Esophagus mucosa (tissue), 1 donor: ENCODE measurements at regions not wholly inside any gene's neighbourhood (a gene's known extent, or its start where the extent isn't known, plus 50 kb on each side); places are given as distances from the start of the nearest gene placed in this dataset.

Experiments
- ATAC-seq: fragments of 200-7000 bp; cut with Tn5 transposase; one replicate; pipeline ENCODE4 v1.9.1; 2020
- donor health status: DM: yes; HTN: yes; CAD: no.

DNA sequence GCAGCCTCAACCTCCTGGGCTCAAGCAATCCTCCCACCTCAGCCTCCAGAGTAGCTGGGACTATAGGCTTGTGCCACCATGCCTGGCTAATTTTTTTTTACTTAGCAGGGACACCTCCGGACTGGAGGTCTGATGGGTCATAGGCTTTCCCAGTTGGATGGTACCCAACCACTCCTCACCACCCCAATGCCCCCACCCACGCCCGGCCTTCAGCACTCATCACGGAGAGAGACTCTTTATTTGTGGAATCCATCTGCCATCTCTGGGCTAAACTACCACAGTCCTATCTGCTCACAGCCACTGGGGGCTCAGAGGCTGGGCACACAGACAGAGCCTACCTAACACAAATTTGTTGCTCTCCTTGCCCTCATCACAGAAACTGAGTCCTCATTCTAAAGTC is 58.3 kb upstream of the STXBP1 start:
- ATAC-seq = no peak

DNA sequence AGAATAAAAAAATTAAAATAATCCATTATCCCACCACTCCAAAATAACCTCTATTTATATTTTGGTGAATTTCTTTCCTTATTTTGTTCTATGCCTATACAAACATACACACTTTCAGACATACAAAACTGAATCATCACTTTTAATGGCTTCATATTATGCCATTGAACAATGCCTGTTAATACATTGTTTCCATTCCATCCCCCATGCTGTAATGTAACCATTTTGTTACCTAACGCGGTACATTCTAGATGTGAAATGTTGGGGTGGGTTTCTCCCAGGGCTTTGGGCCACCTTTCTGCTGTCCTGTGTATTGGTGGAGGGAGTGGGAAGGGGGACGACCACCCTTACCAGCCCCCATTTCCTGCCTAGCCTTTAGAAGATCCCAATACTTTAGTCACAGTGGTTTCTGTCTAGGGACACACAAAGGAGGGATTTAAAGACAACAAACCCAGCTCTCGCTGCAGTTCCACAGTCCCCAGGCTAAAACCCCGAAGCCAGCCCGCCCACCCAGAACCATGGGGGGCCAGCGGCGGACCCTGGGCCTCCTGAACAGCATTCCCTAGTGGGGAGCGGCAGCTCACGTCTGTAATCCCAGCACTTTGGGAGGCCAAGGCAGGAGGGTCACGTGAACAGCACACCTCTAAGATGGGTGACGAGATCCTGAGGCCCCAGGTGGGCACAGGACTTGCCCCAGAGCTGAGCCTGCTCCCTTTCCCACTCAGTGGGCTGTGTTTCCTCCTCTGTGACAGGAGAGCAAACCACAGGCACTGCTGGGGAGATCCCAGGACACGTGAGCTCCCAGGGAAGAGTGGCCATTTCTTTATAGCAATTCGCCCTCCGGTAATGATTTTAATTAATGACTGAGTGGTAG is 56.9 kb upstream of the STXBP1 start:
- peak; percentile 9 for ATAC-seq

DNA sequence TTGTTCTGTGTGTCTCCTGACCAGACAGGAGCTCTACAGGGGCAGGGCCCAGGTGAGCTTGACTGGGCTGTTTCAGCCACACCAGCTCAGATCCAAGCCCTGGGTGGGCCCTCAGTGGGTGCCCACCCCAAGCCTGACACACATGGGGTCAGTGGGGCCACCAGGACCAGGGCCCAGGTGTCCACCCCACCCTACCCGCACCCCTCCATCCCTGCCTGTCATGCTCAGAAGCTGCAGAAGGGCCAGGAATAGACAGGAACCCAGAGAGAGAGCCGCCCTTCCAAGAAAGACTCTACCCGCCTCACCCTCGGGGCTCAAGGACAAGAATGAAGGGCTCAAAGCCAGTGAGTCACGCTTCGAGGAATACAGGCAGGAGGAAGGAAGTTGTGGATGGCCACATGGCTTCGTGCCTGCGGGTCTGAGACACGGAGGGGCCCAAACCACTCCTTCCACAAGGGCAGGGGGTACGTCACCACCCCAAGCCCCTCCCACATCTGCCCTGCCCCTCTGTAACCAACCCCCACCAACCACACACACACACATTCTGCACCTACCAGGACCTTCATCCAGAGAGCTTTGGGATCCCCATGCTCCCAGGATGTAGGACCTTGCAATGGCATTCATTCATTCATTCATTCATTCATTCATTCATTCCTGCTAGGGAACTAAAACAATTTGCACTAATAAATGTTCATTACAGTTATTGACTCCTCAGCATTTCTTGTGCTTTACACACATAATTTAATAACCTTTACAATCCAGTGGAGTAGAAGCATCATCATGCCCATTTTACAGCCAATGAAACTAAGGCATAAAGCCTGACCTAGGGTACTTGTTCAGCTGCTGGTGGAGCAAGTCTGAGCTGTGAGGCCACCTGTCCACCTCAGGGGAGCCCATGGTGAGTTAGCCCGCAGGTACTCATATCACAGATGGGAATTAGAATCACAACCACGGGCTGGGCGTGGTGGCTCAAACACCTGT is 55.9 kb upstream of the STXBP1 start:
- ATAC-seq = peak; percentile 83

DNA sequence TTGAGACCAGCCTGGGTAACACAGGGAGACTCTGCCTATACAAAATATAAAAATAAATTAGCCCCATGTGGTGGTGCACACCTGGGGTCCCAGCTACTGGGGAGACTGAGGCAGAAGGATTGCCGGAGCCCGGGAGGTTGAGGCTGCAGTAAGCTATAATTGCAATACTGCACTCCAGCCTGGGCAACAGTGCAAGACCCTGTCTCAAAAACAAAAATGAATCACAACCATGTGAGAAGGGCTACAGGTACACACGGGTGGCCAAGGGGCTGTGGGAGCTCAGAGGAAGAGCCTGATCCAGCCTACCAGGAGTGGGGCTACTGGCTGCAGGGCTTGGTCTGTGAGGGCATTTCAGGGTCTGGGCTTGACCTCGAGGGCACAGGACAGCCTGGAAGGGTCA is 55.2 kb upstream of the STXBP1 start:
- ATAC-seq = no peak

DNA sequence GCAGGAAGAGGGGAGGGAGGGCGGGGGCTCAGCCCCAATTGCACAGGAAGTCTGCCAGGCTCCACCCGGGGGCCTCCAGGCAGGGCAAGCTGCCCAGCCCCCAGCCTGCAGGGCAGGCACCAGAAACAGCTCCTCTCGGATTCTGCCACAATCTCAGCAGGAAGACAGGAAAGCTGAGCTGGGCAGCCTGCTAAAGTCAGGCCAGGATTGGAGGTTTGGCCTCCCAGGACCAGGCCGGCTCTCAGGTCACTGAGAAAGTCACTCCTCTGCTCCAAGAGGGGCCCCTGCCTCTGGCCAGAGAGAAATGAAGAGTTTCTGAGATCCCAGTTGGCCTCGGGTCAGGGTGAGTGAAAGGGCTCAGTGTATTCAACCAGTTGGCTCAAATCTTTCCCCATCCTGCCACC is 54.6 kb upstream of the STXBP1 start:
- ATAC-seq = no peak

DNA sequence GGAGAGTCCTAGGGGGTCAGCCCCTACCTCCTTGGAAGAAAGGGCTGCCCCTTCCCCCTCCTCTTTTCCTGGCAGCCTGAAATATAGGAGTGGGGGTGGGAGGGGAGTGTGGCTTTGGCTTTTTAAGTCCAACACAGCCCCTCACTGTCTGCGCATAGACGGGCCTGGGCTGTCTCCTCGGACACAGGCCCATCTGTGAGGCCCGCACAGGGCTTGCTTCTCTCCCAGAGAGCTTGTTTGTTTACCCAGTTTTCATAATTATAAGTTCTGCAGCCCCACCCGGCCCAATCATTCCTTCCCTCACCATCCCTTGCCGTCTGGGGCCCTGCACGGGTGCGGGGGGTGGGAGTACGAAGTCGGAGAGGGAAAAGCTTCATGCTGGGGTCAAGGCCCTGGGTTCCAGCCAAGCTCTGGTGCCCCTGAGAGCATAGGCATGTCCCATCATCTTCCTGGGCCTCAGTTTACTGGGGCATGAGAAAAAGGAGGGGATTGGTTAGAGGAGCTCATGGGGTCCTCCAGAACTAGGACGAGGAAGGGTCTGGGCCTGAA is 54.0 kb upstream of the STXBP1 start:
- no peak for ATAC-seq

DNA sequence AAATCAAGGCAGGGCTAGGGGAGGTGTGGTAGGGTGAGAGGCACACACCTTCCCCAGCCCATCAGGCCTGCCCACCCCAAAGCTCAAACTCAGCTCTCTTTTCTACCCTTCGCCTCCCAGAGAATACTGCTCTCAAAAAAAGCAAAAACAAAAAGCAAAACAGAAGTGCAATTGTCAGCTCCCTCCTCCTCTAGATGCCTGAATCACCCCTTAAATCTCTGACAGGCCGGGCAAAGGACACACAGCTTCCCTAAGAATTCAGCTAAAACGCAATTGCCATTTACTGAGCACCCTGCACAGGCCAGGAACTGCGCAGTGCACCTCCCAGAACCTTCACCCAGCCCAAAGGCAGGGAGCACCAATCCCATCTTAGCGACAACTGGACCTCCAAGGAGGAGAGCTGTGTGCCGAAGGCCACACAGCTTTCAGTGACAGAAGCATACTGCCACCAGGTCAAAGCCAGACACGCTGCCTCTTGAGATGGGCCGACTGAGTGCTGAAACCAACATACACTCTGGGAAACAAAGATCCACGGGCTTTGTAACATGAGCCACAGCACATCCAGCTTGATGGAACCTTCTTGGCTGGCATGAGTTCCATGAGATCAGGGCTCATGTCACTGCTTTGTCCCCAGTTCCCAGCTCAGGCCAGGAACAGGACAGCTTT is 53.4 kb upstream of the STXBP1 start:
- ATAC-seq = no peak

DNA sequence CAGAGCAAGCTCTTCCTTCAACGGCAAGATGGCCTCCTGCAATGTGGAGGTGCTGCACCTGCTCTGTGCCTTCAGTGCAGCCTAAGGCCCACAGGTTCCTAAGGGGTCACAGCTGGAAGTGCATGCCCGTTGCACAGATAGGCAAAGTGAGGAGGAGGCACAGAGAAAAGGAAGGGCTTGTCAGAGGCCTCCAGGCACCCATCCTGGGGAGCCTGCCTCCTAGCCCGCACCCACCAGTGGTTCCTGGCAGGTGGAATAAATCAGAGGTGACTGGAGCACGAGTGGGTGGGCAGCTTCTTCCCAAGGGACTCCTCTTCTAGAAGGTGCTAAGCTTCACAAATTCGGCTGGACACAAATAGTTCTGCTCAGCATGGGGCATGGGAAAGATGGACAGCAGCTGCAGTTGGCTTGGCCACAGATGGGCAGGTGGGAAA is 52.8 kb upstream of the STXBP1 start:
- no peak for ATAC-seq

DNA sequence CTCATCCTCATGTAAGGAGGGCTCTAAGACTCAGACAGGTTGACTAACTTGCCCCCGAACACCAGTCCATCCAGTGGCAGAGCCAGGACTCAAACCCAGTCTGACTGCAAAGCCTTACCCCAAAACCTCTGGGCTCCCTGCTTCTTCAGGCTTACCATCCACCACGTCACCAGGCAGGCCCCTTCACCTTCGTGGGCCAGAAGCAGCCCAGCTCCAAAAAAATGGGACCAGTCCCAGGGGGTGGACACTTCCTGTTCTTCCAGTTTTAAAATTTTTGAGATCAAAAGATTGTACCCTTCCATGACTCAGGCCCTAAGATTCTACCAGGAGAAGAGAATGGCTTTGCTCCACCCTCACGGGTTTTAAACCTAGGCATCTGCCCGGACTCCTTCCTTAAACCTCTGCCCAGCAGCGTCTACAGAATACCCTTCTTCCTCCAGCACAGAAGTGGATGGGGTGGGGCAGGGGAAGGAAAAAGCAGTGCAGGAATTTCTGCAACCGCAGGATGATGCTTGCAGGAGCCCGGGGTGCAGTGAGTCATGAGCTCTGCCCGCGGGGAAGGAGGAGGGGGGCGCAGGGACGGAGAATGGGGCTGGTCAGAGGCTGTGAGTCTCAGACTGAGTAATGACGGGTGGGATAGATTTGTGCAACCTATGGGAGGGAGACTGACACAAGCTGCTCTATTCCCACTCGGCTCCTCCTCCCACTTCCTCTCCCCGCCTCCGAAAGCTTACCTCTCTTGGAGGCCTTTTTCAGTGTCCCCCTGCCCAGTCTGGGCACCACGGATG is 50.4 kb upstream of the STXBP1 start:
- peak; percentile 78 for ATAC-seq
